Stromal cell of bone marrow (primary cell): ENCODE measurements at regions not wholly inside any gene's neighbourhood (a gene's known extent, or its start where the extent isn't known, plus 50 kb on each side); places are given as distances from the start of the nearest gene placed in this dataset.
A peak's percentile ranks its signal among the peaks of the same experiment; 100 is the strongest.

Source experiments
- DNase-seq: peaks from one replicate; pipeline ENCODE4 v3.0.0-alpha.2; 2012; ENCODE audit warnings: low read depth

- DNase-seq, result no peak
Measured at GRCh38 chr16:27123795-27124409, 57.2 kb downstream of the C16orf82 start.

GRCh38 chr16:27127308-27127707, 60.6 kb downstream of the C16orf82 start:
- peak; percentile 14 for DNase-seq

- DNase-seq, result no peak
Measured at GRCh38 chr16:27129401-27129800, 62.7 kb downstream of the C16orf82 start.

- DNase-seq, result no peak
Measured at GRCh38 chr16:27138257-27138656, 65.1 kb upstream of the KDM8 start.

GRCh38 chr16:27145630-27146029, 57.7 kb upstream of the KDM8 start:
- no peak for DNase-seq

- DNase-seq, result no peak
Measured at GRCh38 chr16:27149986-27150385, 53.3 kb upstream of the KDM8 start.

GRCh38 chr16:27152121-27152520, 51.2 kb upstream of the KDM8 start:
- no peak for DNase-seq

GRCh38 chr16:27152801-27153200, 50.5 kb upstream of the KDM8 start:
- DNase-seq, result no peak
